RWPE1 (cell line): ENCODE measurements at regions not wholly inside any gene's neighbourhood (a gene's known extent, or its start where the extent isn't known, plus 50 kb on each side); places are given as distances from the start of the nearest gene placed in this dataset.
"Not testable (repeated sequence)": the region's sequence is repeated elsewhere in the genome, so short reads cannot be mapped to it uniquely, and the experiment has no call there.

Source experiments
- CTCF ChIA-PET: fragments of 350-600 bp; sonication (Branson Sonifier 250); formaldehyde crosslinking; extraction: SDS; loops from one replicate; lab custom pipeline; 2021; lab: Yijun Ruan, JAX
- POLR2A ChIA-PET: fragments of 400-600 bp; formaldehyde crosslinking; extraction: SDS; loops from one replicate; lab custom pipeline; 2020; ENCODE audit warnings: antibody characterized with exemption; ENCODE audit not compliant: low non-redundant PET; lab: Yijun Ruan, JAX
- DNase-seq: peaks from one replicate; pipeline ENCODE4 v3.0.0; 2012; ENCODE audit warnings: low spot score
- H3K27ac ChIP-seq: fragments of 450-650 bp; 2 replicates; pipeline ENCODE4 v1.5.1; 2017
- TF ChIP-seq, protein P1 (sequence below): fragments of 450-650 bp; conservative IDR thresholded peaks from 2 replicates; pipeline ENCODE4 v1.5.1; 2017; ENCODE audit warnings: low read depth, mild to moderate bottlenecking

GRCh38 chr1:10947691-10948462, 64.6 kb upstream of the TARDBP start:
- no peak overlapping the region for H3K27ac ChIP-seq
- CTCF ChIA-PET = interaction anchor here (0.5 kb wide), 1 partner anchor 11 kb away, joined by 3 read pairs; no protein-coding TSS in a partner anchor
- no peak for DNase-seq
- POLR2A ChIA-PET = no interaction called here
- TF ChIP-seq, protein P1, sequence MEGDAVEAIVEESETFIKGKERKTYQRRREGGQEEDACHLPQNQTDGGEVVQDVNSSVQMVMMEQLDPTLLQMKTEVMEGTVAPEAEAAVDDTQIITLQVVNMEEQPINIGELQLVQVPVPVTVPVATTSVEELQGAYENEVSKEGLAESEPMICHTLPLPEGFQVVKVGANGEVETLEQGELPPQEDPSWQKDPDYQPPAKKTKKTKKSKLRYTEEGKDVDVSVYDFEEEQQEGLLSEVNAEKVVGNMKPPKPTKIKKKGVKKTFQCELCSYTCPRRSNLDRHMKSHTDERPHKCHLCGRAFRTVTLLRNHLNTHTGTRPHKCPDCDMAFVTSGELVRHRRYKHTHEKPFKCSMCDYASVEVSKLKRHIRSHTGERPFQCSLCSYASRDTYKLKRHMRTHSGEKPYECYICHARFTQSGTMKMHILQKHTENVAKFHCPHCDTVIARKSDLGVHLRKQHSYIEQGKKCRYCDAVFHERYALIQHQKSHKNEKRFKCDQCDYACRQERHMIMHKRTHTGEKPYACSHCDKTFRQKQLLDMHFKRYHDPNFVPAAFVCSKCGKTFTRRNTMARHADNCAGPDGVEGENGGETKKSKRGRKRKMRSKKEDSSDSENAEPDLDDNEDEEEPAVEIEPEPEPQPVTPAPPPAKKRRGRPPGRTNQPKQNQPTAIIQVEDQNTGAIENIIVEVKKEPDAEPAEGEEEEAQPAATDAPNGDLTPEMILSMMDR = no peak

GRCh38 chr1:10948463-10948775, 64.0 kb upstream of the TARDBP start:
- TF ChIP-seq, protein P1 = no peak
- CTCF ChIA-PET = interaction anchor here (0.5 to 1.0 kb wide), 2 partner anchors 11 to 20 kb away, joined by 3 to 4 read pairs; no protein-coding TSS in a partner anchor
- POLR2A ChIA-PET = no interaction called here
- H3K27ac ChIP-seq = no peak overlapping the region
- DNase-seq = no peak

DNA sequence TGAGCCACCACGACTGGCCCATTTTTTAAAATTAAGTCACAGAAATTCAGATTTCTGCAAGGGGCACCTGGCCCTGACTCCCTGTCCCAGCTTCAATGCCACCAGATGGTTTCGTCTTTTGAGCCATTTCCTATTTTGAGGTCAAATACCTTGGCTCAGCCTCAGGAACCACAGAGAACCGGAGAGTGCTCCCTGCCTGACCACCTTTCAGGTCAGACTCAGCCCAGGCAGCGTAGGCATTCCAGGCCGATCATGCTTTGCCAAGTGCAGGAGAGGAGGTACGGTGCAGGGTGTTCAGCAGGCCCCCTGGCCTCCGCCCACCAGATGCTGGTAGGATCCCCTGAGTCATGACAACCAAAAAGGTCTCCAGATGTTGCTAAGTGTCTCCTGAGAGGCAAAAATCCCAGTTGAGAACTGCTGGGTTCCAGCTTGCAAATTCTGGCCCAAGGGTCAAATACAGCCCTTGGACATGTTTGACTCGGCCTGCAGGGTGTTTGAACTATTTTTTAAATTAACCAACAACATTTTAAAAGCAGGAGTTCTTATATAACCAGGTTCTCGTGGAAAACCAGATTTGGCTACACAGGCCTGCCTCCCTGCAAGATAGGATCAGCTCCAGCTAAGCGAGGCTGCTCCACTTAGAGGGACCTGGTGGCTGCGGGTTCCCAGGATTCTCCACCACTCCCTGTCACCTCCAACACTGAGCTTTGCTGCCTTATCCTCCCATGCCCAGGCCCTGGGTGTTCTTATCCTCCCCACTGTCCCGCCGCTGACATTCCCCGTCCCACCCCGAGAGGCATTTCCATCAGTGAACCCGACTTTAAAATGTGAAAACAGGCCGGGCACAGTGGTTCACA, 61.9 kb upstream of the TARDBP start:
- TF ChIP-seq, protein P1 = no peak
- POLR2A ChIA-PET = no interaction called here
- CTCF ChIA-PET = interaction anchor here (0.8 kb wide), 1 partner anchor 456 kb away, joined by 4 read pairs; no protein-coding TSS in a partner anchor
- H3K27ac ChIP-seq = no peak overlapping the region; the same call in 1 of the 2 replicates
- no peak for DNase-seq

GRCh38 chr1:10951298-10951697, 61.2 kb upstream of the TARDBP start:
- DNase-seq, H3K27ac ChIP-seq, POLR2A ChIA-PET: not testable (repeated sequence)
- CTCF ChIA-PET = interaction anchor here (0.7 kb wide), 1 partner anchor 23 kb away, joined by 5 read pairs; no protein-coding TSS in a partner anchor

GRCh38 chr1:10951961-10952360, 60.5 kb upstream of the TARDBP start:
- ChIA-PET CTCF (no interaction called here), POLR2A (no interaction called here)
- no peak for DNase-seq
- H3K27ac ChIP-seq = no peak overlapping the region
- TF ChIP-seq, protein P1 = no peak

DNA sequence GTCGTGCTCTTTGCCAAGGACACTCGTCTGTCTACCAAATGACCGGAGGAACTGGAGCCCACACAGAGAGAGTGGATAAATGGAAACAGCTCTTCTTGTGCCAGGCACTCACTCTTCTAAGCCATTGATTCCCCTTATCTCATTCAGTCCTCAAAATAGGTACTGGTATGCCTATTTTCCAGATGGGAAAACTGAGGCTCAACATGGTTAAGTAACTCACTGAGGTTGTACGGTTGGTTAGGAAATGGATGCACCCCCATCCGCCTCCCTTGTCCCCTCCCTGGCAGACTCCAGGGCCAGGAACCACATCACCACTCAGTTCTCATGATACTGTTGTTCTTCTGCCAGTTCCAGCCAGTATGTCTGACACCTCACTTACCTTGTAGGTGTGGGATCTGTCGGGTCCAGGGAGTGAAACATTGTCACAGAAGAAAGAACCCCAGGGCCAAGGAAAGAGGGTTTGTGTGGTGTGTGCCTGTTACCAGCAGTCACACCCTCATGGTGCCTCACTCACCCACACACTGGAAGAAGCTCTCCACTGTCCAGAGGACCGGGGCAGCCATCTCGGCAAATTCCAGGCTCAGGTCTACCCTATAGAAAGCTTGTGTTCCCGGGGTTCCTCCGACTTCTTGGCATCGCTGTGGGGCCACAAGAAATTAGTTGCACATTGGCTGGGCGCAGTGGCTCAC, 58.8 kb upstream of the TARDBP start:
- ChIA-PET POLR2A (no interaction called here), CTCF (no interaction called here)
- DNase-seq = no peak
- H3K27ac ChIP-seq = no peak overlapping the region
- TF ChIP-seq, protein P1 = no peak
